HG03175 (cell line): ENCODE measurements at regions not wholly inside any gene's neighbourhood (a gene's known extent, or its start where the extent isn't known, plus 50 kb on each side); places are given as distances from the start of the nearest gene placed in this dataset.

ENCODE experiments used
- ATAC-seq: cut with Tn5 transposase; IDR thresholded peaks from one replicate; pipeline ENCODE4 v1.9.1; 2021; ENCODE audit warnings: mild to moderate bottlenecking, moderate library complexity; ENCODE audit not compliant: unreplicated experiment

DNA sequence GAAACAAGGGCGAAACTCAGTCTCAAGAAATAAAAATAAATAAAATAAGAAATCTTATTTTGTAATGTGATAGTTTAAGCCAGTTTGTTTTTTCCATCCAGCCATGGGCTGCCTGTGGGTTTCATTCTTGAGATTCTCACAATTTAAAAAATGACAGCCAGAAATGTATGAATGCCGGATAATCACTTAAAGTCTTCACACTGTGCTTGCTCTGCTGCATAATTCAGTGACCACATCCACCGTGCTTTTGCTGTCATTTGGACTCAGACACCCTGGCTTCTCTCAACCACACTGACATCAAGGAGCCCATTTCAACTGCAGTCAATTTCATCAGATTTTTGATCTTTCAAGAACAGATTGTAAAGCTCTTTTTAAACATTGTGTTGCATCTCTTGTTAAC, 61.0 kb upstream of the DAPK1 start:
- ATAC-seq, result no peak

DNA sequence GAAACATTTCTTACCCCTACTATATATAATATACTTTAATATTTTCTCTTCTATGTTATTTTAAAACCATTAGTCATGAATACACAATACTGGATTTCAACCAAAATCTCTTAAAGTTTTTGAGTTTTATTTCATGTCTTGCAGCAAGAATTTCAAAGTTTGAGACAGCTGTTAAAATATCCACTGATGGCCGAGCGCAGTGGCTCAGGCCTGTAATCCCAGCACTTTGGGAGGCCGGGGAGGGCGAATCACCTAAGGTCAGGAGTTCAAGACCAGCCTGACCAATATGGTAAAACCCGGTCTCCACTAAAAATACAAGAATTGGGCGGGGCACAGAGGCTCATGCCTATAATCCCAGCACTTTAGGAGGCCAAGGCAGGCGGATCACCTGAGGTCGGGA, 59.7 kb upstream of the DAPK1 start:
- ATAC-seq, result no peak

- ATAC-seq, result no peak
Observed at GRCh38 chr9:87441251-87441650, 56.4 kb upstream of the DAPK1 start.

DNA sequence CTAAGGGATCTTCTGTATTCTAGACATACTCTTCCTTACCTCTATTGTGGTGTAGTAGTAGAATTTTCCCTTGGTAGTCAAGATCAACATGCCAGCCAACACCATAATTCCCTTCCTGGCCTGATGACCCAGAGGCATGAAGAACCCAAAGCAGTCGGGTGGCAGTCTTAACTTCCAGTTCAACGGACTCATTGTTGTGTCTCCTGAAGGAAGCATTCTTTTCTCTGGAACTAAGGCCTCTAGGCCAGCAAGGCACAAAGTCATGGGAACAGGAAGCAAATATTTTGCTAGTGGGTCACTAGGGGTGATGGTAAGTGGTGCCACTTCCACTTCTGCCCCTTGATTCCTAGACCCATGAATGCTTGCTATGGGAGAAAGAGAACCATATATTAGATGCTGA, 55.2 kb upstream of the DAPK1 start:
- no peak for ATAC-seq

DNA sequence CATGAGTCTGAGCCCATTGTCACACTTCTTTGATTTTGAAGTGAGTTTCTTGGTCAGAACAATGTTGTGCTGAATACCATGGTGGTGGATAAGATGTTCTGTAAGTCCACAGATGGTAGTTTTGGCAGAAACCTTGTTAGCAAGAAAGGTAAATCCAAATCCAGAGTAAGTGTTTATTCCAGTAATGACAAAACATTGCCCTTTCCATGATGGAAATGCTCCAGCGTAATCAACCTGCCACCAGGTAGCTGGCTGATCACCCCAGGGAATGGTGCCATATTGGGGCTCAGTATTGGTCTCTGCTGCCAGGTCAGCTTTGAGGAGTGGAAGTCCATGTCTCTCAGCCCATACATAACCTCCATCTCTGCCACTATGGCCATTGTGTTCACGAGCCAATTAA, 54.7 kb upstream of the DAPK1 start:
- ATAC-seq, result no peak

- ATAC-seq, result no peak
Observed at GRCh38 chr9:87443461-87443860, 54.2 kb upstream of the DAPK1 start.

DNA sequence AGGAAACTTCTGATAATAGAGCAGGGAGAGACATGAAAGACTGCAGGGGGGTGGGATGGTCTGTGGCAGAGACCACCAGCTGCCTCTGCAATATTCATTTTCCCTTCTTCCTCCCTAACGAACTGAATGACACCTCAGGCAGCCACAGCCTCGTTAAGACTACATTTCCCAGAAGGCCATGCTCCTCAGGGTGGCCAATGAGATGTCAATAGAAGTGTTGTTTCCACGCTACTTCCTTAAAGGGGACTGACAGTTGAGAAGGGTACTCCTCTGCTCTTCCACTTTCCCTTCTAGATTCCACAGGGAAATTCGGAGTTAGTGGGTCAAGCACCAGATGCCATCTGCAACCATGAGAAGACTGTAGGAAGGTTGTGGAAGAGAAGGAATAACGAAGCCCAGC, 52.0 kb upstream of the DAPK1 start:
- ATAC-seq, result peak; percentile 94

- no peak for ATAC-seq
Observed at GRCh38 chr9:87446527-87446926, 51.1 kb upstream of the DAPK1 start.

DNA sequence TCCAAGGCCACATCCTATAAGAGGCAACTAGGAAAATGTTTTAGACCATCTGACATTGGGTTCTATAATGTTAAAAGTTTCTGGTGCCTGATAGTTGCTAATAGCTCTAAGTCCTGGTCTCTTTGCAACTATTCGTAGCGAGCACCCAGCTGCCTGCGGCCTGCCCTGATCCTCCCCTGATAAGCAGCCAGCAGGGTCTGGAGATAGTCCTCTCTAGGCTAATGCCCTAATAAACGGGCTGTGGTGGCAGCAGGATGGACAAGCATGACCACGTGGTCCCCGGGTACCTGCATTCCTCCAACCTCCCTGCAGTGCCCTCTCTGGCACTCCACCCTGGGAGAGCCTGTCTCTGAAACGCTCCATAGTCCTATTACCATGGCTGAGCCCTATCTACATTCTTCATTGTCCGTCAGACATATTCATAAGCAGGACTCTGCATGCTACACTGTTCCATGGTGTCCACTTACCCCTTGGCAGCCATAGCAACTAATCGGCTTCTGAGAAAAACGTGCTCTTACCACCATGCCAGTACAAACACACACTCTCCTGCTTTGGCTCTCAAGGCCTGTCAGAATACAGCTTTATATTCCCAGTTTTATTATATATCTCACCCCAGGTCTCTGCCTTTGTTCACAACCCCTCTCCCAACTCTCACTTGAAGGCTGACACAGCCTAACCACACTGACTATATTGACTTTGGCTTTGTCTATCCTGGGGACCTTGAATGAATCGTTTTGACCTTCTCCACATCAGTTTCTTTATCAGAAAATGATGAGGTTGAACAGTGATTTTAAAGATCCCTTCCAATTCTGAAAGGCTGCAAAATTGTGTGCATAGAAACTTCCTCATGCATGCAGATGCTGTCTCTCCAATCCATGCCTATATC, 49.9 kb upstream of the DAPK1 start:
- no peak for ATAC-seq
